ENCODE measurements at regions not wholly inside any gene's neighbourhood (a gene's known extent, or its start where the extent isn't known, plus 50 kb on each side); places are given as distances from the start of the nearest gene placed in this dataset.

DNA sequence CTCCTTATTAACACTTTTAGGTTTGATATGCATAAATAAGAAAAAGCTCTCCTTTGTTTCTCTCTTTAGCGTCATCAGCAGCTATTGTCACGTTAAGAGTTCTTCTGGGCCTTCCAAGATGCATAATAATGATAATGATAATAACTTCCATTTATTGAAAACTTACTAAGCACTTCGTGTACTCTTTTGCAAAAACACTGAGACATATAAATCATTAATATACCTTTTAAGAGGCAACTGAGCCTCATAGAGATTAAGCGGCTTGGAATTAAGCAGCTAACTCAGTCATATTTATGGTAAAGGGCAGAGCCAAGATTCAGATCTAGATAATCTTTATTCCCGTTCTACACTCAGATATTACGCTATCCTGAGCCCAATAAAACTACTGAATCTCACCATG, 1105.1 kb downstream of the OLFM4 start:
- TF ChIP-seq, protein P1, sequence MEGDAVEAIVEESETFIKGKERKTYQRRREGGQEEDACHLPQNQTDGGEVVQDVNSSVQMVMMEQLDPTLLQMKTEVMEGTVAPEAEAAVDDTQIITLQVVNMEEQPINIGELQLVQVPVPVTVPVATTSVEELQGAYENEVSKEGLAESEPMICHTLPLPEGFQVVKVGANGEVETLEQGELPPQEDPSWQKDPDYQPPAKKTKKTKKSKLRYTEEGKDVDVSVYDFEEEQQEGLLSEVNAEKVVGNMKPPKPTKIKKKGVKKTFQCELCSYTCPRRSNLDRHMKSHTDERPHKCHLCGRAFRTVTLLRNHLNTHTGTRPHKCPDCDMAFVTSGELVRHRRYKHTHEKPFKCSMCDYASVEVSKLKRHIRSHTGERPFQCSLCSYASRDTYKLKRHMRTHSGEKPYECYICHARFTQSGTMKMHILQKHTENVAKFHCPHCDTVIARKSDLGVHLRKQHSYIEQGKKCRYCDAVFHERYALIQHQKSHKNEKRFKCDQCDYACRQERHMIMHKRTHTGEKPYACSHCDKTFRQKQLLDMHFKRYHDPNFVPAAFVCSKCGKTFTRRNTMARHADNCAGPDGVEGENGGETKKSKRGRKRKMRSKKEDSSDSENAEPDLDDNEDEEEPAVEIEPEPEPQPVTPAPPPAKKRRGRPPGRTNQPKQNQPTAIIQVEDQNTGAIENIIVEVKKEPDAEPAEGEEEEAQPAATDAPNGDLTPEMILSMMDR (IDR thresholded peaks at IDR 0.05; ENCODE audit: poor library complexity, severe bottlenecking), result no peak
- no peak for TF ChIP-seq EZH2 (IDR thresholded peaks at IDR 0.05; ENCODE audit: borderline replicate concordance, insufficient read depth, low read length, poor library complexity, severe bottlenecking)
- no peak for TF ChIP-seq EP300 (conservative IDR thresholded peaks at IDR 0.05; ENCODE audit: poor library complexity, severe bottlenecking)
- TF ChIP-seq POLR2AphosphoS5 (IDR thresholded peaks at IDR 0.05), result no peak
- no peak for TF ChIP-seq TAF1 (IDR thresholded peaks at IDR 0.05; ENCODE audit: low read depth)
- no peak for TF ChIP-seq RAD21 (conservative IDR thresholded peaks at IDR 0.05)
- TF ChIP-seq MXI1 (conservative IDR thresholded peaks at IDR 0.05; ENCODE audit: poor library complexity, severe bottlenecking), result no peak
